ENCODE measurements at regions not wholly inside any gene's neighbourhood (a gene's known extent, or its start where the extent isn't known, plus 50 kb on each side); places are given as distances from the start of the nearest gene placed in this dataset.

DNA sequence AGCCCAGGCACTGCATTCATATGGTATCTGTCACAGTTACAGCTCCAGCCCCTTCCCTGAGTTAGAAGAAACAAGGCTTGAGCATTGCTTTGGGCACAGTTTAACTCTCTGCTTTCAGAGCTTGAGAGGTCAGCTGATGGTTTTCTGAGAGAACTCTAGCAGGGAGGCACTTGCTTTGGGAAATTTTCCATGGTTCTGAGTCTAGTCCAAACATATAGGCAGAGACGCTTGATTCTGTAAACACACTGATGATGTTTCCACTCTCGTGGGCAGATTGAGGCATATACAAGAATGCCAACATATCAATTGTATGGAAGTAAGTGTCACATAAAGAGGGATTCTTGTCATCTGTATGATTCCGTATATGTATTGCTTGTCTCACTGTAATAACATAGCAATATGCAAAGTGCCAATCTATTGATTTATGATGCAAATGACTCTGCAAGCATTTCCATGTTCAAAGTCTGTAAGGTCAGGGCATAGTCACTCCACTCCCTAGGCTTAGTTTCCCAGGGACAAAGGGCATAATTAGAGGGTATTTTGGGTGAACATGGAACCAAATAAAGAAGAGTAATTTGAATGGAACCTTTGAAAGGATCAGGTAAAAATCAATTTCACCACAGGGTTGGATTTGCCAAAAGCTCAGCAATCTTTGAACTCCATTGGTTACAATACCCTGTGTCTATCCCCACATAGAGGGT is 239.0 kb downstream of the INHBA start:
- TF ChIP-seq, protein P1, sequence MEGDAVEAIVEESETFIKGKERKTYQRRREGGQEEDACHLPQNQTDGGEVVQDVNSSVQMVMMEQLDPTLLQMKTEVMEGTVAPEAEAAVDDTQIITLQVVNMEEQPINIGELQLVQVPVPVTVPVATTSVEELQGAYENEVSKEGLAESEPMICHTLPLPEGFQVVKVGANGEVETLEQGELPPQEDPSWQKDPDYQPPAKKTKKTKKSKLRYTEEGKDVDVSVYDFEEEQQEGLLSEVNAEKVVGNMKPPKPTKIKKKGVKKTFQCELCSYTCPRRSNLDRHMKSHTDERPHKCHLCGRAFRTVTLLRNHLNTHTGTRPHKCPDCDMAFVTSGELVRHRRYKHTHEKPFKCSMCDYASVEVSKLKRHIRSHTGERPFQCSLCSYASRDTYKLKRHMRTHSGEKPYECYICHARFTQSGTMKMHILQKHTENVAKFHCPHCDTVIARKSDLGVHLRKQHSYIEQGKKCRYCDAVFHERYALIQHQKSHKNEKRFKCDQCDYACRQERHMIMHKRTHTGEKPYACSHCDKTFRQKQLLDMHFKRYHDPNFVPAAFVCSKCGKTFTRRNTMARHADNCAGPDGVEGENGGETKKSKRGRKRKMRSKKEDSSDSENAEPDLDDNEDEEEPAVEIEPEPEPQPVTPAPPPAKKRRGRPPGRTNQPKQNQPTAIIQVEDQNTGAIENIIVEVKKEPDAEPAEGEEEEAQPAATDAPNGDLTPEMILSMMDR (IDR thresholded peaks at IDR 0.05; ENCODE audit: insufficient read depth, low read length, poor library complexity, severe bottlenecking), result no peak
- no peak for DNase-seq (ENCODE audit: low read depth)
- Histone ChIP-seq H3K4me3 (ENCODE audit: low read depth, low read length) (no peak overlapping the region), H3K36me3 (ENCODE audit: control insufficient read depth, insufficient read depth, low read length) (no peaks in the 10 kb centered on the region), H3K27me3 (ENCODE audit: control insufficient read depth, insufficient read depth, low read length) (no peaks in the 10 kb centered on the region)

DNA sequence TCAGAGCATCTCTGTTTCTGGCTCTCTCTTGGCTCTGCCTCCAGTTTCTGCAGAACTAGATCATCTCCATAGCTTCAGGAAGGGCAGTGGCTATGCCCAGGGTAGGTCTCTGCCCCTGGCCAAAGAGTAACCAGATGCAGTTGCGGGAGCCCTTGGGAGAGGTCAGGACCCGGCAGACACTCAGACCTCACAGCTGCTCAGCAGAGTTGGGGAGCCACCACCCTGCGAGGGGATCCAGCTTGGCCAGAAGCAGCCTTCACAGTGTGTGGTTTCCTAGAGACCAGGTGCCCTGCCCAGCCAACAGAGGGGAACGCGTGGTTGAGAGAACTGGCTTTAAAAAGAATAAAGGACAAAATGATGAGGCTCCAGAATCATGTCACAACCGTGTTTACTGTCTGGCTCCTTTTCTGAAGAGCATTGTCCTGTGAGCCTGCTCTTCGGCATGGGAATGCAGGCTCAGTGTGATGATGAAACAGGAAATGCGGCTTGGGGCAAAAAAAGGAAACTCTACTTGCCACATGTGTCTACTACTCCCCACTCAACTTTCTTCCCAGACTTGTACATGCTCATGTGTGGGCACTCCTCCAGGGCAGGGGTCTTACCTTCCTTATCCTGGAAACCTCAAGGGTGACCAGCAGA is 243.1 kb downstream of the INHBA start:
- Histone ChIP-seq H3K4me3 (ENCODE audit: low read depth, low read length) (no peak overlapping the region), H3K36me3 (ENCODE audit: control insufficient read depth, insufficient read depth, low read length) (no peaks in the 10 kb centered on the region), H3K27me3 (ENCODE audit: control insufficient read depth, insufficient read depth, low read length) (no peaks in the 10 kb centered on the region)
- TF ChIP-seq, protein P1 (IDR thresholded peaks at IDR 0.05; ENCODE audit: insufficient read depth, low read length, poor library complexity, severe bottlenecking), result no peak
- DNase-seq (ENCODE audit: low read depth), result no peak

DNA sequence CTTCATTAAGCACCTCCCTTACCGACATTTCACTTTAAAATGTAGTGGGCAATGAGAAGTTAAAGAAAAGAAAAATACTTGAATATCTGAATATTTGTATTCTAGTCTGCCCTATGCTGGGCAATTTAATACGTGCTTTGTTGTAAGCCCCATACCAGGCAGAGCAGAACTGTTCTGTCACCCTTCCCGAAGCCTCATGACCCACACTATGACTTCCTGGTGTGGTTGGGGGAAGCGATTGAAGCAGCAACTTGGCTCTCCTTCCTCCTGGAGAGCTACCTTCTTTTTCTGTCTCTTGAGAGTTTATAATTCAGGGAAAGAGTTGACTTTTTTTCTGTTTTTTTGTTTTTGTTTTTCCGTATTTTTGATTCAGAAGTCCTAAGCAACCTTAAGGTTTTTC is 243.7 kb downstream of the INHBA start:
- Histone ChIP-seq H3K27me3 (ENCODE audit: control insufficient read depth, insufficient read depth, low read length) (no peaks in the 10 kb centered on the region), H3K4me3 (ENCODE audit: low read depth, low read length) (no peak overlapping the region), H3K36me3 (ENCODE audit: control insufficient read depth, insufficient read depth, low read length) (no peaks in the 10 kb centered on the region)
- TF ChIP-seq, protein P1 (IDR thresholded peaks at IDR 0.05; ENCODE audit: insufficient read depth, low read length, poor library complexity, severe bottlenecking), result no peak
- no peak for DNase-seq (ENCODE audit: low read depth)

DNA sequence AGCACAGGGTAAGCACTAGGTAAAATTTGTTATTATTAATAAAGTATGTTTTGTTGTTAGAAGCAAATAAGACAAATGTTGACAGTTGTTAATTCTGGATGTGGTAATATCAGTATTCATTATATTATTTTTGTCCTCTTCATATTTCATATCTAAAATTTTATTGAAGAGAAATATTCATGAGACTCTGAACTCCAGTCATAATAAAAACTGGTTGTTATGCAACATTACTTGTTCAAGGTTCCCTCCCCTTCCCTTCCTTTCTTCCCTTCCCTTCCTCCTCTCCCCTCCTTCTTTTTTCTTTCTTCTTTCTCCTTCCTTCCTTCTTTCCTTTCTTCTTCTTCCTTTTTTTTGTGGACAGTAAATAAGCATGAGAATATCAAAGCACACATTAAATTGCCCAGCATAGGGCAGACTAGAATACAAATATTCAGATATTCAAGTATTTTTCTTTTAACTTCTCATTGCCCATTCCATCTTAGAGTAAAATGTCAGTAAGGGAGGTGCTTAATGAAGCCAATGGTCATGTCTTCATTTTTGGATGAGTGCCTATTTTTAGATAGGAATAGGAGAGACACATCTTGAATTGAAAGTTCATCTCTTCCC is 245.0 kb downstream of the INHBA start:
- no peaks in the 10 kb centered on the region for H3K27me3 ChIP-seq (ENCODE audit: control insufficient read depth, insufficient read depth, low read length)
- H3K36me3 ChIP-seq (ENCODE audit: control insufficient read depth, insufficient read depth, low read length), result no peaks in the 10 kb centered on the region
- no peak overlapping the region for H3K4me3 ChIP-seq (ENCODE audit: low read depth, low read length)
- no peak for DNase-seq (ENCODE audit: low read depth)
- TF ChIP-seq, protein P1 (IDR thresholded peaks at IDR 0.05; ENCODE audit: insufficient read depth, low read length, poor library complexity, severe bottlenecking), result no peak

DNA sequence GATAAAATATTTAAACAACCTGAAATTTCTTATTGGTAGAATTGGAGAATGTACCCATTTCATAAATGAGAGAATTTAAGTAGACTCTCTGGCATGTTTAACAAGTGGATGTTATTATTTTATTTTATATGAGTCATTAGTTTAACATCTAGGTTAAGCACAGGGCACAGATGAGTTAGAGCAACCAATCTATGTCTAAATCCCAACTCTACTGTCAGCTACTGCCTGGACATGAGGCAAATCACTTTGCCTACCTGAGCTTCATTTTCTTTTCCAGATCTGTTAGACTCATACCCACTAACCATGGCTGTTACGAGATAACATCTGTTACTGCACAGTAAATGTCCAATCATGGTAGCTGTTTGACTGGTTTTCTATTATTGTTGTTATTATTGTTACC is 251.1 kb downstream of the INHBA start:
- TF ChIP-seq, protein P1 (IDR thresholded peaks at IDR 0.05; ENCODE audit: insufficient read depth, low read length, poor library complexity, severe bottlenecking), result no peak
- no peaks in the 10 kb centered on the region for H3K27me3 ChIP-seq (ENCODE audit: control insufficient read depth, insufficient read depth, low read length)
- no peak for DNase-seq (ENCODE audit: low read depth)
- H3K4me3 ChIP-seq (ENCODE audit: low read depth, low read length), result no peak overlapping the region
- no peaks in the 10 kb centered on the region for H3K36me3 ChIP-seq (ENCODE audit: control insufficient read depth, insufficient read depth, low read length)

All from kidney epithelial cell (primary cell).